Cardiac muscle cell (in vitro differentiated cells and primary cell): ENCODE measurements at regions not wholly inside any gene's neighbourhood (a gene's known extent, or its start where the extent isn't known, plus 50 kb on each side); places are given as distances from the start of the nearest gene placed in this dataset.
A peak's percentile ranks its signal among the peaks of the same experiment; 100 is the strongest.

Source experiments
- DNase-seq, 2 donors: peaks; one replicate each; pipeline versions ENCODE4 v3.0.0 to v3.0.0-alpha.2; 2010 to 2017; ENCODE audit warnings: low read depth in 1 of 2, low spot score in 1 of 2
- H3K27ac ChIP-seq: fragments of 200-600 bp; sonication (generic); 2 replicates; pipeline ENCODE4 v1.5.1; 2016
- H3K27me3 ChIP-seq: fragments of 200-600 bp; sonication (generic); 2 replicates; pipeline ENCODE4 v1.6.0; 2016; ENCODE audit warnings: control low read depth
- H3K36me3 ChIP-seq: fragments of 200-600 bp; sonication (generic); 2 replicates; pipeline ENCODE4 v1.5.1; 2016; ENCODE audit warnings: control low read depth
- H3K4me1 ChIP-seq: fragments of 200-600 bp; sonication (generic); 2 replicates; pipeline ENCODE4 v1.8.1; 2017; ENCODE audit warnings: low read depth, mild to moderate bottlenecking, mixed run types
- H3K4me3 ChIP-seq: fragments of 200-600 bp; sonication (generic); 2 replicates; pipeline ENCODE4 v1.5.1; 2016; ENCODE audit warnings: mild to moderate bottlenecking
- H3K9me3 ChIP-seq: fragments of 200-600 bp; sonication (generic); 2 replicates; pipeline ENCODE4 v1.5.1; 2017; ENCODE audit warnings: low read depth, mild to moderate bottlenecking, control low read depth
- CTCF ChIP-seq: IDR thresholded peaks from 2 replicates; pipeline ENCODE4 v1.5.1; 2012; ENCODE audit warnings: low read depth, mild to moderate bottlenecking, low read length

- no peaks in the 10 kb centered on the region for H3K9me3 ChIP-seq
- H3K36me3 ChIP-seq: no peaks in the 10 kb centered on the region
- TF ChIP-seq CTCF: no peak
- H3K4me3 ChIP-seq: no peak overlapping the region
- H3K4me1 ChIP-seq: no peaks in the 10 kb centered on the region
- no peak for DNase-seq
- H3K27ac ChIP-seq: no peak overlapping the region
- H3K27me3 ChIP-seq: no peaks in the 10 kb centered on the region
These were observed 83.4 kb upstream of the RARB start for GRCh38 chr3:25344670-25345069.

- no peaks in the 10 kb centered on the region for H3K27me3 ChIP-seq
- DNase-seq: peak in 1 of 2 donors; percentile 14
- no peak overlapping the region for H3K4me3 ChIP-seq
- peaks cover 6% of the 10 kb centered on the region for H3K4me1 ChIP-seq
- TF ChIP-seq CTCF: no peak
- no peaks in the 10 kb centered on the region for H3K36me3 ChIP-seq
- H3K9me3 ChIP-seq: no peaks in the 10 kb centered on the region
- no peak overlapping the region for H3K27ac ChIP-seq
These were observed 79.0 kb upstream of the RARB start for GRCh38 chr3:25349095-25349494.

- Histone ChIP-seq H3K4me1 (peaks cover 6% of the 10 kb centered on the region), H3K9me3 (no peaks in the 10 kb centered on the region), H3K27me3 (no peaks in the 10 kb centered on the region), H3K27ac (no peak overlapping the region), H3K36me3 (no peaks in the 10 kb centered on the region), H3K4me3 (no peak overlapping the region)
- no peak for TF ChIP-seq CTCF
- no peak for DNase-seq
These were observed 78.0 kb upstream of the RARB start for GRCh38 chr3:25349828-25350724.

- H3K27me3 ChIP-seq: no peaks in the 10 kb centered on the region
- H3K36me3 ChIP-seq: no peaks in the 10 kb centered on the region
- H3K4me1 ChIP-seq: peaks cover 11% of the 10 kb centered on the region
- no peak for TF ChIP-seq CTCF
- H3K9me3 ChIP-seq: no peaks in the 10 kb centered on the region
- no peak overlapping the region for H3K4me3 ChIP-seq
- no peak overlapping the region for H3K27ac ChIP-seq
- DNase-seq: no peak
These were observed 77.3 kb upstream of the RARB start for GRCh38 chr3:25350725-25351114.

GRCh38 chr3:25354071-25354470 is 74.0 kb upstream of the RARB start:
- Histone ChIP-seq H3K36me3 (no peaks in the 10 kb centered on the region), H3K4me3 (no peak overlapping the region), H3K9me3 (no peaks in the 10 kb centered on the region), H3K27me3 (no peaks in the 10 kb centered on the region), H3K27ac (no peak overlapping the region), H3K4me1 (peaks cover 17% of the 10 kb centered on the region)
- DNase-seq: peak in 1 of 2 donors; percentile 8
- no peak for TF ChIP-seq CTCF
